GM23338 (cell line): ENCODE measurements at regions not wholly inside any gene's neighbourhood (a gene's known extent, or its start where the extent isn't known, plus 50 kb on each side); places are given as distances from the start of the nearest gene placed in this dataset.

ENCODE experiments used
- ATAC-seq: fragments of 200-7000 bp; cut with Tn5 transposase; 3 replicates; pipeline ENCODE4 v1.9.1; 2020
- DNase-seq: peaks from one replicate; pipeline ENCODE4 v3.0.0-alpha.2; 2015; ENCODE audit warnings: low spot score
- H2AFZ ChIP-seq: fragments of 200-600 bp; sonication (generic); 2 replicates; pipeline ENCODE4 v1.8.0; 2016; ENCODE audit warnings: antibody characterized with exemption, mild to moderate bottlenecking, moderate library complexity
- H3F3A ChIP-seq: fragments of 200-600 bp; sonication (generic); replicated peaks from 2 replicates; pipeline ENCODE4 v1.8.0; 2017; ENCODE audit warnings: antibody characterized with exemption, mixed run types, low read depth
- H3K27ac ChIP-seq: fragments of 200-600 bp; sonication (generic); 2 replicates; pipeline ENCODE4 v1.6.1; 2016; ENCODE audit warnings: low read depth
- H3K27me3 ChIP-seq: fragments of 200-600 bp; sonication (generic); 2 replicates; pipeline ENCODE4 v1.8.0; 2016; ENCODE audit warnings: mild to moderate bottlenecking, mixed run types, moderate library complexity; ENCODE audit not compliant: insufficient read depth
- H3K36me3 ChIP-seq: fragments of 200-600 bp; sonication (generic); 2 replicates; pipeline ENCODE4 v1.8.0; 2016; ENCODE audit warnings: mild to moderate bottlenecking; ENCODE audit not compliant: insufficient read depth
- H3K4me1 ChIP-seq: fragments of 200-600 bp; sonication (generic); 2 replicates; pipeline ENCODE4 v1.8.0; 2016; ENCODE audit warnings: mild to moderate bottlenecking, moderate library complexity; ENCODE audit not compliant: insufficient read depth
- H3K4me2 ChIP-seq: fragments of 200-600 bp; sonication (generic); 2 replicates; pipeline ENCODE4 v1.7.1; 2017; ENCODE audit warnings: mixed run types
- H3K4me3 ChIP-seq: fragments of 200-600 bp; sonication (generic); 2 replicates; pipeline ENCODE4 v1.6.1; 2016; ENCODE audit warnings: mixed run types
- H3K79me2 ChIP-seq: fragments of 200-600 bp; sonication (generic); replicated peaks from 2 replicates; pipeline ENCODE4 v1.8.0; 2017; ENCODE audit warnings: mild to moderate bottlenecking; ENCODE audit not compliant: insufficient read depth
- H3K9me2 ChIP-seq: fragments of 200-600 bp; sonication (generic); 2 replicates; pipeline ENCODE4 v1.8.0; 2017; ENCODE audit not compliant: insufficient read depth
- H4K20me1 ChIP-seq: fragments of 200-600 bp; sonication (generic); replicated peaks from 2 replicates; pipeline ENCODE4 v1.8.0; 2017; ENCODE audit warnings: mild to moderate bottlenecking; ENCODE audit not compliant: insufficient read depth
- H3K27ac Mint-ChIP-seq: 2 replicates; pipeline ENCODE4 v1.8.0; 2020; ENCODE audit warnings: inconsistent platforms, mild to moderate bottlenecking, moderate library complexity, mixed read lengths
- H3K27me3 Mint-ChIP-seq: 3 replicates; pipeline ENCODE4 v1.8.0; 2022; ENCODE audit warnings: low read depth, mild to moderate bottlenecking, moderate library complexity, mixed read lengths, inconsistent platforms; ENCODE audit not compliant: insufficient read depth, poor library complexity
- H3K36me3 Mint-ChIP-seq: 3 replicates; pipeline ENCODE4 v1.8.0; 2021; ENCODE audit warnings: low read depth, mild to moderate bottlenecking, inconsistent platforms, moderate library complexity, mixed read lengths
- H3K4me1 Mint-ChIP-seq: 3 replicates; pipeline ENCODE4 v1.8.0; 2020; ENCODE audit warnings: mild to moderate bottlenecking, inconsistent platforms, mixed read lengths
- H3K4me3 Mint-ChIP-seq: 3 replicates; pipeline ENCODE4 v1.8.0; 2021; ENCODE audit warnings: moderate library complexity, mild to moderate bottlenecking, inconsistent platforms, mixed read lengths
- H3K9me3 Mint-ChIP-seq: 3 replicates; pipeline ENCODE4 v1.8.0; 2020; ENCODE audit warnings: moderate library complexity, mild to moderate bottlenecking, inconsistent platforms, mixed read lengths
- CREB1 ChIP-seq: fragments of 250-450 bp; sonication (Bioruptor Pico); IDR thresholded peaks from 2 replicates; pipeline ENCODE4 v1.5.0; 2020; ENCODE audit warnings: low read depth, mild to moderate bottlenecking, moderate library complexity
- EZH2 ChIP-seq: fragments of 200-600 bp; sonication (generic); IDR thresholded peaks from one replicate; pipeline ENCODE4 v1.8.0; 2017; ENCODE audit warnings: antibody characterized with exemption, mild to moderate bottlenecking, low read depth; ENCODE audit not compliant: unreplicated experiment
- EZH2phosphoT487 ChIP-seq: fragments of 200-600 bp; sonication (generic); IDR thresholded peaks from one replicate; pipeline ENCODE4 v1.8.1; 2018; ENCODE audit warnings: antibody characterized with exemption; ENCODE audit not compliant: unreplicated experiment
- JUNB ChIP-seq: IDR thresholded peaks from one replicate; pipeline ENCODE4 v1.6.1; 2016; ENCODE audit warnings: antibody characterized with exemption; ENCODE audit not compliant: unreplicated experiment
- NANOG ChIP-seq: IDR thresholded peaks from 2 replicates; pipeline ENCODE4 v1.6.1; 2016; ENCODE audit warnings: antibody characterized with exemption, borderline replicate concordance
- POLR2AphosphoS5 ChIP-seq: IDR thresholded peaks from 2 replicates; pipeline ENCODE4 v1.6.1; 2016; ENCODE audit warnings: antibody characterized with exemption, low read depth
- STAT1 ChIP-seq: IDR thresholded peaks from one replicate; pipeline ENCODE4 v1.6.1; 2016; ENCODE audit warnings: antibody characterized with exemption; ENCODE audit not compliant: unreplicated experiment
- ZNF114 ChIP-seq: fragments of 250-450 bp; sonication (Bioruptor Pico); IDR thresholded peaks from 2 replicates; pipeline ENCODE4 v1.5.0; 2020; ENCODE audit warnings: mild to moderate bottlenecking, moderate library complexity
- ZNF331 ChIP-seq: fragments of 250-450 bp; sonication (Bioruptor Pico); IDR thresholded peaks from 2 replicates; pipeline ENCODE4 v1.5.0; 2020; ENCODE audit warnings: low read depth, mild to moderate bottlenecking, moderate library complexity
- TF ChIP-seq, protein P1 (sequence below): fragments of 250-450 bp; sonication (Bioruptor Pico); IDR thresholded peaks from 2 replicates; pipeline ENCODE4 v1.5.0; 2020; ENCODE audit warnings: mild to moderate bottlenecking, moderate library complexity
- TF ChIP-seq, protein P2 (sequence below), 2 experiments: fragments of 200-600 bp in 1 of 2; sonication (generic) in 1 of 2; conservative IDR thresholded peaks; 2 replicates each; pipeline versions ENCODE4 v1.5.1 to v1.6.1; 2016 to 2017; ENCODE audit warnings: antibody characterized with exemption in 2 of 2, low read depth in 2 of 2, mild to moderate bottlenecking in 2 of 2, moderate library complexity in 1 of 2
- TF ChIP-seq, protein P3 (sequence below): IDR thresholded peaks from 2 replicates; pipeline ENCODE4 v1.6.1; 2016; ENCODE audit warnings: antibody characterized with exemption
- TF ChIP-seq, protein P4 (sequence below): IDR thresholded peaks from one replicate; pipeline ENCODE4 v1.6.1; 2018; ENCODE audit warnings: antibody characterized with exemption; ENCODE audit not compliant: unreplicated experiment

DNA sequence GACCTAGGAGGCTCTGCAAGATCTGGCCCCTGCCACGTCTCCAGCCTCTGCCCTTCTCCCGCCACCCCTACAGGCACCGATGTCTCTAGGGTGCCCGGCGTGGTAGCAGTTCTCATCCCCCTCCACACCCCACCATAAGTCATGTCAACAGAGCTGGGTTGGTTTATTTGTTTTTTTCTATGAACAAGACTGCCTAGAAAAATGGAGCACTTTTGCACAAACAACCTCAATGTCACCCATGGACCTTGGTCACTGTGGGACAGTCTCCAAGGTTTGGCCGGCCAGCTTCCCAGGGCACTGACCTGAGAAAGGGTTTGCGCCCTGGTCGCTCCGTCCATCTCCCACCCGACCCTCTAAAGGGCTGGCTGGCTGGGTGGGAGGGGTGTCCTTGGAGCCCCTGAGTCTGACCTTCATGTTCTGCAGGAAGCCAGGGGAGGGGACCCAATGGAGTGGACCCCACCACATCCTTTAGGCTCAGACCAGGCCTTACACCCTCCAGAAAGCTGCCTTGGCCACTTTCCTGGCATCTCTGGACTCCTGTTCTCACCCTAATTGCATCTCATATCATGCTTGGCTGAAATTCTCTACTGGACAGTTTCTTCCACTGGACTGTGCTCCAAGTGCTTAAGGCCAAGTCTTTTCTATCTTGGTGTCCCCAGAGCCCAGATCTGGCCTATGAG lies 104.8 kb upstream of the PTPN1 start:
- H3K36me3 Mint-ChIP-seq, result no peaks in the 10 kb centered on the region
- ATAC-seq, result no peak
- no peak overlapping the region for H3K4me2 ChIP-seq

More for the DNA sequence above, 104.8 kb upstream of the PTPN1 start:
- Histone ChIP-seq H4K20me1 (no peaks in the 10 kb centered on the region), H3K9me2 (no peaks in the 10 kb centered on the region), H3K79me2 (no peaks in the 10 kb centered on the region), H3K4me1 (no peaks in the 10 kb centered on the region), H3K36me3 (no peaks in the 10 kb centered on the region), H3K27me3 (no peaks in the 10 kb centered on the region), H3F3A (no peaks in the 10 kb centered on the region), H2AFZ (no peak overlapping the region), H3K4me3 (no peak overlapping the region), H3K27ac (no peak overlapping the region)
- TF ChIP-seq CREB1 (CRISPR knock-in tag) (no peak), ZNF331 (CRISPR knock-in tag) (no peak), EZH2phosphoT487 (no peak), JUNB (no peak), POLR2AphosphoS5 (no peak), ZNF114 (no peak), STAT1 (no peak), NANOG (no peak), EZH2 (no peak)
- TF ChIP-seq, protein P1, sequence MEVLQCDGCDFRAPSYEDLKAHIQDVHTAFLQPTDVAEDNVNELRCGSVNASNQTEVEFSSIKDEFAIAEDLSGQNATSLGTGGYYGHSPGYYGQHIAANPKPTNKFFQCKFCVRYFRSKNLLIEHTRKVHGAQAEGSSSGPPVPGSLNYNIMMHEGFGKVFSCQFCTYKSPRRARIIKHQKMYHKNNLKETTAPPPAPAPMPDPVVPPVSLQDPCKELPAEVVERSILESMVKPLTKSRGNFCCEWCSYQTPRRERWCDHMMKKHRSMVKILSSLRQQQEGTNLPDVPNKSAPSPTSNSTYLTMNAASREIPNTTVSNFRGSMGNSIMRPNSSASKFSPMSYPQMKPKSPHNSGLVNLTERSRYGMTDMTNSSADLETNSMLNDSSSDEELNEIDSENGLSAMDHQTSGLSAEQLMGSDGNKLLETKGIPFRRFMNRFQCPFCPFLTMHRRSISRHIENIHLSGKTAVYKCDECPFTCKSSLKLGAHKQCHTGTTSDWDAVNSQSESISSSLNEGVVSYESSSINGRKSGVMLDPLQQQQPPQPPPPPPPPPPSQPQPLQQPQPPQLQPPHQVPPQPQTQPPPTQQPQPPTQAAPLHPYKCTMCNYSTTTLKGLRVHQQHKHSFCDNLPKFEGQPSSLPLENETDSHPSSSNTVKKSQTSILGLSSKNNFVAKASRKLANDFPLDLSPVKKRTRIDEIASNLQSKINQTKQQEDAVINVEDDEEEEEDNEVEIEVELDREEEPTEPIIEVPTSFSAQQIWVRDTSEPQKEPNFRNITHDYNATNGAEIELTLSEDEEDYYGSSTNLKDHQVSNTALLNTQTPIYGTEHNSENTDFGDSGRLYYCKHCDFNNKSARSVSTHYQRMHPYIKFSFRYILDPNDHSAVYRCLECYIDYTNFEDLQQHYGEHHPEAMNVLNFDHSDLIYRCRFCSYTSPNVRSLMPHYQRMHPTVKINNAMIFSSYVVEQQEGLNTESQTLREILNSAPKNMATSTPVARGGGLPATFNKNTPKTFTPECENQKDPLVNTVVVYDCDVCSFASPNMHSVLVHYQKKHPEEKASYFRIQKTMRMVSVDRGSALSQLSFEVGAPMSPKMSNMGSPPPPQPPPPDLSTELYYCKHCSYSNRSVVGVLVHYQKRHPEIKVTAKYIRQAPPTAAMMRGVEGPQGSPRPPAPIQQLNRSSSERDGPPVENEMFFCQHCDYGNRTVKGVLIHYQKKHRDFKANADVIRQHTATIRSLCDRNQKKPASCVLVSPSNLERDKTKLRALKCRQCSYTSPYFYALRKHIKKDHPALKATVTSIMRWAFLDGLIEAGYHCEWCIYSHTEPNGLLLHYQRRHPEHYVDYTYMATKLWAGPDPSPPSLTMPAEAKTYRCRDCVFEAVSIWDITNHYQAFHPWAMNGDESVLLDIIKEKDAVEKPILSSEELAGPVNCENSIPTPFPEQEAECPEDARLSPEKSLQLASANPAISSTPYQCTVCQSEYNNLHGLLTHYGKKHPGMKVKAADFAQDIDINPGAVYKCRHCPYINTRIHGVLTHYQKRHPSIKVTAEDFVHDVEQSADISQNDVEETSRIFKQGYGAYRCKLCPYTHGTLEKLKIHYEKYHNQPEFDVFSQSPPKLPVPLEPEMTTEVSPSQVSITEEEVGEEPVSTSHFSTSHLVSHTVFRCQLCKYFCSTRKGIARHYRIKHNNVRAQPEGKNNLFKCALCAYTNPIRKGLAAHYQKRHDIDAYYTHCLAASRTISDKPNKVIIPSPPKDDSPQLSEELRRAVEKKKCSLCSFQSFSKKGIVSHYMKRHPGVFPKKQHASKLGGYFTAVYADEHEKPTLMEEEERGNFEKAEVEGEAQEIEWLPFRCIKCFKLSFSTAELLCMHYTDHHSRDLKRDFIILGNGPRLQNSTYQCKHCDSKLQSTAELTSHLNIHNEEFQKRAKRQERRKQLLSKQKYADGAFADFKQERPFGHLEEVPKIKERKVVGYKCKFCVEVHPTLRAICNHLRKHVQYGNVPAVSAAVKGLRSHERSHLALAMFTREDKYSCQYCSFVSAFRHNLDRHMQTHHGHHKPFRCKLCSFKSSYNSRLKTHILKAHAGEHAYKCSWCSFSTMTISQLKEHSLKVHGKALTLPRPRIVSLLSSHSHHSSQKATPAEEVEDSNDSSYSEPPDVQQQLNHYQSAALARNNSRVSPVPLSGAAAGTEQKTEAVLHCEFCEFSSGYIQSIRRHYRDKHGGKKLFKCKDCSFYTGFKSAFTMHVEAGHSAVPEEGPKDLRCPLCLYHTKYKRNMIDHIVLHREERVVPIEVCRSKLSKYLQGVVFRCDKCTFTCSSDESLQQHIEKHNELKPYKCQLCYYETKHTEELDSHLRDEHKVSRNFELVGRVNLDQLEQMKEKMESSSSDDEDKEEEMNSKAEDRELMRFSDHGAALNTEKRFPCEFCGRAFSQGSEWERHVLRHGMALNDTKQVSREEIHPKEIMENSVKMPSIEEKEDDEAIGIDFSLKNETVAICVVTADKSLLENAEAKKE (CRISPR knock-in tag), result no peak
- TF ChIP-seq, protein P2, sequence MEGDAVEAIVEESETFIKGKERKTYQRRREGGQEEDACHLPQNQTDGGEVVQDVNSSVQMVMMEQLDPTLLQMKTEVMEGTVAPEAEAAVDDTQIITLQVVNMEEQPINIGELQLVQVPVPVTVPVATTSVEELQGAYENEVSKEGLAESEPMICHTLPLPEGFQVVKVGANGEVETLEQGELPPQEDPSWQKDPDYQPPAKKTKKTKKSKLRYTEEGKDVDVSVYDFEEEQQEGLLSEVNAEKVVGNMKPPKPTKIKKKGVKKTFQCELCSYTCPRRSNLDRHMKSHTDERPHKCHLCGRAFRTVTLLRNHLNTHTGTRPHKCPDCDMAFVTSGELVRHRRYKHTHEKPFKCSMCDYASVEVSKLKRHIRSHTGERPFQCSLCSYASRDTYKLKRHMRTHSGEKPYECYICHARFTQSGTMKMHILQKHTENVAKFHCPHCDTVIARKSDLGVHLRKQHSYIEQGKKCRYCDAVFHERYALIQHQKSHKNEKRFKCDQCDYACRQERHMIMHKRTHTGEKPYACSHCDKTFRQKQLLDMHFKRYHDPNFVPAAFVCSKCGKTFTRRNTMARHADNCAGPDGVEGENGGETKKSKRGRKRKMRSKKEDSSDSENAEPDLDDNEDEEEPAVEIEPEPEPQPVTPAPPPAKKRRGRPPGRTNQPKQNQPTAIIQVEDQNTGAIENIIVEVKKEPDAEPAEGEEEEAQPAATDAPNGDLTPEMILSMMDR (conservative IDR thresholded peaks at IDR 0.05; ENCODE audit: low read depth in 2 of 2), result no peak
- TF ChIP-seq, protein P3, sequence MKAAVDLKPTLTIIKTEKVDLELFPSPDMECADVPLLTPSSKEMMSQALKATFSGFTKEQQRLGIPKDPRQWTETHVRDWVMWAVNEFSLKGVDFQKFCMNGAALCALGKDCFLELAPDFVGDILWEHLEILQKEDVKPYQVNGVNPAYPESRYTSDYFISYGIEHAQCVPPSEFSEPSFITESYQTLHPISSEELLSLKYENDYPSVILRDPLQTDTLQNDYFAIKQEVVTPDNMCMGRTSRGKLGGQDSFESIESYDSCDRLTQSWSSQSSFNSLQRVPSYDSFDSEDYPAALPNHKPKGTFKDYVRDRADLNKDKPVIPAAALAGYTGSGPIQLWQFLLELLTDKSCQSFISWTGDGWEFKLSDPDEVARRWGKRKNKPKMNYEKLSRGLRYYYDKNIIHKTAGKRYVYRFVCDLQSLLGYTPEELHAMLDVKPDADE, result no peak
- TF ChIP-seq, protein P4, sequence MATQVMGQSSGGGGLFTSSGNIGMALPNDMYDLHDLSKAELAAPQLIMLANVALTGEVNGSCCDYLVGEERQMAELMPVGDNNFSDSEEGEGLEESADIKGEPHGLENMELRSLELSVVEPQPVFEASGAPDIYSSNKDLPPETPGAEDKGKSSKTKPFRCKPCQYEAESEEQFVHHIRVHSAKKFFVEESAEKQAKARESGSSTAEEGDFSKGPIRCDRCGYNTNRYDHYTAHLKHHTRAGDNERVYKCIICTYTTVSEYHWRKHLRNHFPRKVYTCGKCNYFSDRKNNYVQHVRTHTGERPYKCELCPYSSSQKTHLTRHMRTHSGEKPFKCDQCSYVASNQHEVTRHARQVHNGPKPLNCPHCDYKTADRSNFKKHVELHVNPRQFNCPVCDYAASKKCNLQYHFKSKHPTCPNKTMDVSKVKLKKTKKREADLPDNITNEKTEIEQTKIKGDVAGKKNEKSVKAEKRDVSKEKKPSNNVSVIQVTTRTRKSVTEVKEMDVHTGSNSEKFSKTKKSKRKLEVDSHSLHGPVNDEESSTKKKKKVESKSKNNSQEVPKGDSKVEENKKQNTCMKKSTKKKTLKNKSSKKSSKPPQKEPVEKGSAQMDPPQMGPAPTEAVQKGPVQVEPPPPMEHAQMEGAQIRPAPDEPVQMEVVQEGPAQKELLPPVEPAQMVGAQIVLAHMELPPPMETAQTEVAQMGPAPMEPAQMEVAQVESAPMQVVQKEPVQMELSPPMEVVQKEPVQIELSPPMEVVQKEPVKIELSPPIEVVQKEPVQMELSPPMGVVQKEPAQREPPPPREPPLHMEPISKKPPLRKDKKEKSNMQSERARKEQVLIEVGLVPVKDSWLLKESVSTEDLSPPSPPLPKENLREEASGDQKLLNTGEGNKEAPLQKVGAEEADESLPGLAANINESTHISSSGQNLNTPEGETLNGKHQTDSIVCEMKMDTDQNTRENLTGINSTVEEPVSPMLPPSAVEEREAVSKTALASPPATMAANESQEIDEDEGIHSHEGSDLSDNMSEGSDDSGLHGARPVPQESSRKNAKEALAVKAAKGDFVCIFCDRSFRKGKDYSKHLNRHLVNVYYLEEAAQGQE, result no peak
- peaks cover under 1% of the 10 kb centered on the region; the same call in 1 of the 3 replicates for H3K4me1 Mint-ChIP-seq
- H3K27ac Mint-ChIP-seq, result no peak overlapping the region
- H3K4me3 Mint-ChIP-seq, result no peak overlapping the region
- H3K9me3 Mint-ChIP-seq, result peaks cover 4% of the 10 kb centered on the region; the same call in 1 of the 3 replicates
- no peak for DNase-seq
- peaks cover 14% of the 10 kb centered on the region for H3K27me3 Mint-ChIP-seq
